HG03095 (cell line): ENCODE measurements at regions not wholly inside any gene's neighbourhood (a gene's known extent, or its start where the extent isn't known, plus 50 kb on each side); places are given as distances from the start of the nearest gene placed in this dataset.

Source experiments
- ATAC-seq: cut with Tn5 transposase; IDR thresholded peaks from one replicate; pipeline ENCODE4 v1.9.1; 2021; ENCODE audit warnings: moderate library complexity; ENCODE audit not compliant: unreplicated experiment

DNA sequence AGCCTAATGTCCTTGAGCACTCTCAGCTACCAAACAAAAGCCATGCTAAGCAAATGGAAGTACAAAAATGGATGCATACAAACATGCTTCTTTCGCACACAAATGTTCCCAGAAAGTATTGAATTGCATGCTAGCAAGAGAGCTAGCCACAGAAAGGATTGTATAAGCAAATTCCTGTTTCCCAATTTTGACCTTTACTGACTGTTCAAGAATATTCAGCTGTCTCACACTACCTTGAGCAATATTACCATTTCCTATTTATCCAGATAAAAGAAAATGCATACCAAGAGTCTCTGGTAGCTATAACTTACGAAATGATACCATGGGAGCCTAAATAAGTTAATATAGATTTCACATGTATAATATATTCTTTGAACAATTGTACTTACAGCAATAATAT lies 264.6 kb downstream of the TMEM167A start:
- ATAC-seq, result no peak

DNA sequence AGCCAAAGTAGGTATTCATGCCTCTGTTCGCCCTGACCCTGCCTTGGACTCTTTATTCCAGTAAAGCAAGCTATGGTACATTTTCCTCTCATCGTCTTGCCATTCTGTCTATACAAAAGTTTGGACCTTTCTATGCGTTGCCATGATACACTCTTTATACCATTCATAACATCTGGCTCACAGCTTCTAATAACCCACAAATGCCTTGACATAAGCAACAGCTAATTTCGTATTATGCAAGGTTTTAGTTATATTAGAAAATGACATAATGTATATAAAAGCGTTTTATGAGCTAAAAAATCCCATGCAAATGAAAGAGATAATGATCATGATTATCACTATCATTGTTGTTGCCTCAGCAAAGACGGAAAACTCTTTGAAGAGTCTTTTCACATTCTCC lies 265.7 kb downstream of the TMEM167A start:
- no peak for ATAC-seq

DNA sequence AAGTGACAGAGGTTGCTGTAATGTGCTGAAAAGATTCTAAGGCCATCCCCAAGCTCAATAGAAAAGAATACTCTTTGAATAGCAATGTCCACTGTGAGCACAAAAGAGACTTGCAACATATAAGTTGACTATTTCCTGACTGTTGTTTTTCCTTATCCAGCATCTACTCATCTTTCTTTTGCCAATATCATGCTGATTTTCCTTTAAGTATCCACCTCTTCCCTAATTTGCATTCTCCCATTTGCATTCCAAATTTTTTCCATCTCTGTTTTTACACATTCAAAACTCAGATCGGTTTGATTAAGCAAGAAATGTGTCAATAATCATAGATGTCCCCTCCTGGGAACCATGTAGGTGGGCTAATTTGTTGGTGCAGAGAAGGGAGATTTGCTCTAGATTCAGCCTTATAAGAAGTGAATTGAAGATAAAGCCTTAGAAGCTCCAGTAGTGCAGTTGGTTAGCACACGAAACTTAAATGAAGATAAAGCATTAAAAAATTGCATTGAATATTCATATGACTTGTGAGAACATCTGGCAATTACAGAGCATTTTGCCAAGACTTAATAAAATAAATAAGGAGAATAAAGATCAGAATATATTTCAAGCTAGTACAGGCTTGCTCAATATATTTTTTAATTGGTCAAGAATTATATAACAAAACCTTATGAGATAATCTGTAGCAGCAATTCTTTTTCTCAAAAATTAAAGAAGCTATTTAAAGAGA lies 267.6 kb downstream of the TMEM167A start:
- ATAC-seq, result no peak

DNA sequence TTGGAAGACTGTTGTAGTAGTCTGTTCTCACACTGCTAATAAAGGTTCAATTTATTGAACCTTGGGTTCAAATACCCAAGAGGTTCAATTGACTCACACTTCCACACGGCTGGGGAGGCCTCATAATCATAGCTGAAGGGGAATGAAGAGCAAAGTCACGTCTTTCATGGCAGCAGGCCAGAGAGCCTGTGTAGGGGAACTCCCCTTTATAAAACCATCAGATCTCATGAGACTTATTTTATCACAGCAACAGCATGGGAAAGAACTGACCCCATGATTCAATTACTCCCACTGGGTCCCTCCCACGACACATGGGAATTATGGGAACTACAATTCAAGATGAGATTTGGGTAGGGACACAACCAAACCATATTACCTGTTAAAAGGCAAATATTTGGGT lies 268.2 kb downstream of the TMEM167A start:
- no peak for ATAC-seq

GRCh38 chr5:82807021-82807420 lies 270.2 kb downstream of the TMEM167A start:
- ATAC-seq, result no peak

DNA sequence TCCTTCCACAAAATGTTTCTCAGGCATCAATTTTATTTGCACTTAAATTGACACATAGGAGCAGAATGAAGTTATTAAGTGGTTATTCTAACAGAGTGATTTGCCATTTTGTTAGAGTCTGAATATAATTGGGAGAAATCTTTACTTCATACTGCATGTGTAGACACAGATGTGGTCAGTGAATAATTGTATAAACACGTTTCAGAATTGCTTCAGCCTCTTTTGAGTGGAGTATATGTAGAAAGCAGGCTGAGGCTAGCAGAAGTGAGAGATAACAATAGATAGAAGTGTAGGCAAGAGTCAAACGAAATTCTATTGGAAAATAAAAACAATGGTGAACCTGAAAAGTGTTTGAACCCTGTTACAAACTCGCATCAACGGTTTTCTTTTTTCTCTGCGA lies 270.7 kb downstream of the TMEM167A start:
- no peak for ATAC-seq

- no peak for ATAC-seq
These were observed 273.0 kb downstream of the TMEM167A start for GRCh38 chr5:82804155-82804690.

DNA sequence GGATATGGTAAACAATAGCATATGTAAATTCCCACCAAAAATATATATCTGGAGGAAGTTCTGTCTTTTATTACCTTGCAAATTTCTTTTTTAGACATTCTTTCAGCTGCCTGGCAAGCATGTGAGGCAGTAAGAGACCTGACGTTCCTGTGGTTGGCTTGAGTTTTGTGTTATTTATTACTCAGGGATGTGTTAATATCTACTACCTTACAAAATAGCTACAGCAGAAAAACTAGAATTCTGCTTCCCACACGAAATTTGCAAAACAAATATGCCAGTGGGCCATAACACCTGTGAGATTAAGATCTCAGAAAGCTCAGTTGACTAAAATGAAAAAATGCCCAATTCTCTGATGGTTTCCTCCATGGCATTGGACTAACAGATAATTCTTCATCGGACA lies 274.2 kb downstream of the TMEM167A start:
- ATAC-seq, result no peak

- no peak for ATAC-seq
These were observed 276.4 kb downstream of the TMEM167A start for GRCh38 chr5:82800826-82801225.

- no peak for ATAC-seq
These were observed 277.7 kb downstream of the TMEM167A start for GRCh38 chr5:82799361-82800077.

GRCh38 chr5:82798676-82799075 lies 278.5 kb downstream of the TMEM167A start:
- no peak for ATAC-seq

GRCh38 chr5:82796643-82797416 lies 280.4 kb downstream of the TMEM167A start:
- no peak for ATAC-seq

DNA sequence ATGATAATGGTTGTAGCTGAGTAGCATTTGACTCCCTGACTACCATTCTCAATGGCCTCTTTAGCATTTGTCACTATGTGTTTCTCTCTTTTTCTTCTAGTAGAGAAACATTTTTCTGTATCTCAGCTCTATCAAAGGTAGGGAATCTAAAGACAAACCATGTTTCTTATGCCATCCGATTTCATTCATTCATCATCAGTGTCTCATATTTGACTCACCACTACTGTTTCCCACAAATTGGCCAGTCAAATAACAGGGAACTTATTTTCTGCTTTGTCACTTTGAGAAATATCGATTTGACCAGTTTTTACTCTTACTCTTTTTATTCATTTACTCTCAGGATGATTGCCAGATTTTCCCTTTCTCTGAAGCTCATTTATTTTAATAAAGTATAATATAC lies 282.3 kb downstream of the TMEM167A start:
- ATAC-seq, result no peak

GRCh38 chr5:82793808-82794419 lies 283.3 kb downstream of the TMEM167A start:
- no peak for ATAC-seq

DNA sequence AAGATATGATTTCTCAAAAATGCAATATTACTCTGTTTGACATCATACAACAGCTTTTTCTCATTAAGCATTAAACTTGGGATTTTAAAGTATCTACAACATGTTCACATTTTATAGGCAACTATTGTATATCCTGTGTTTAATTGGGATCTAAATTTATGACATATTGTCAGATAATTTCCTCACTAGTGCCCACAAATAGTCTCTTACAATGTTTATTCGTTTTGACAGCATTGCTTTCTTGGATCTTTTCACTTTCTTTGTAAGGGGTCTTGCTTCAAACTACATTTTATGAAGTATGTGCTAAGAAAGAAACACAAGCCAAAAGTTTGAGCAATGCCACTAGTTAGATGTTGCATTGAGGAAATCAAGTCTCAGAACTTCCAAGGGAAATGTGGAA lies 285.1 kb downstream of the TMEM167A start:
- no peak for ATAC-seq

DNA sequence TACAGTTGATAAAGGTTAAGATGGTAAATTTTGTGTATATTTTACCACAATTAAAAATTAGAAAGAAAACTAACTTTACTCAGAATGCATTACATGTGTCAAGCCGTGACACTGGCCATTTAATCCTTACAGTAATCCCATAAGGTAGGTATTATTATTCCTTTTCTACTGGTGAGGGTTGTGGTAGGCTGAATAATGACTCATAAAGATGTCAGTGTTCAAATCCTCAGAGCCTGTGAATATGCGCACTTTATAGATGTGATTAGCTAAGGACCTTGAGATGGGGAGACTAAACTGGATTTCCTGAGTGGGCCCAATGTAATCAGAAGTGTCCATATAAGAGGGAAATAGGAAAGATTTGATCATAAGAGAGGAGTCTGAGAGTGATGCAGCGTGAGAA lies 288.1 kb downstream of the TMEM167A start:
- ATAC-seq, result no peak

GRCh38 chr5:82786748-82787147 lies 290.4 kb downstream of the TMEM167A start:
- ATAC-seq, result no peak

DNA sequence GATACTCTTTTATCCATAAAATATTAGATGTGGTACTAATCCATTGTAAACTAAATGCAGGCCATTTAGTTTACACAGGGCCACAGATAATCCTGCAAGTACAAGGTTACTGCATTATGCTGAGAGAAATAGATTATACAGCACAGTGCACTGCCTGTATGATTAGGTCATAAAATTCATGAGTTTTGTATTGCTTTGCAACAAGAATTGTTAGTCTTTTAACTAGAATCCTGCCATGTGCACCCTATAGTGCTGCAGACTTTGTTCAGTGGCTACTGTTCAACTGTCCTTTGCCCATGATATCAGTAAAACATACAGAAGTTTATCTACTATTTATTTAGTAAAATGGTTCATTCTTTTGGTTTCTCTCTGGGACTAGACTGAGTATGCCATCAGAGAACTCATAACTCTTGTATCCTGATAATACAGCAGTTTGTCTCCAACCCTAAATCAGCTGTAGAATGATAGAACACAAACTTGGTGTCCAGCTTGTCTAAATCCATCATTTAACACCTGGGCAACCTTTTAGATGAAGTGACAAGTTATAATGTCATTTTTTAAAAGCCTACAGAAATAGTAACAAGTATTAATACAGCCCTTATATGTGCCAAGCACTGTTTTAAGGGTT lies 291.2 kb downstream of the TMEM167A start:
- ATAC-seq, result no peak

DNA sequence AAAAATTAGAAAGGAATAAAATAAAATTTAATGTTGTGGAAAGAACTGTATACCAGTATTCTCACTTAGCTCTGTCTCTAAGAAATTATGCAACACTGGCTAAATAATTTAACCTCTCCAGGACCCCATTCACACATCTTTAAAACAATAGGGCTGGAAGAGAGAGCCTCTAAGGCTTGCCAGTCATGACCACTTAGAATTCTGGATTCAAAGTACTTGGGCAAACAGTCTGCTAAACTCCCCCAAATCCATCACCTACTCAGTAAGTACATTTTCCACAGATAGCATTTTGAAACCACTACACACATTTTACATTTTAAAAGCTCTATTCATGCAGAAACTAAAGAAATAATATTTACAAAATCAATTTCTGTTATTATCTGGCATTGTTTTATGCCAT lies 291.7 kb downstream of the TMEM167A start:
- no peak for ATAC-seq

DNA sequence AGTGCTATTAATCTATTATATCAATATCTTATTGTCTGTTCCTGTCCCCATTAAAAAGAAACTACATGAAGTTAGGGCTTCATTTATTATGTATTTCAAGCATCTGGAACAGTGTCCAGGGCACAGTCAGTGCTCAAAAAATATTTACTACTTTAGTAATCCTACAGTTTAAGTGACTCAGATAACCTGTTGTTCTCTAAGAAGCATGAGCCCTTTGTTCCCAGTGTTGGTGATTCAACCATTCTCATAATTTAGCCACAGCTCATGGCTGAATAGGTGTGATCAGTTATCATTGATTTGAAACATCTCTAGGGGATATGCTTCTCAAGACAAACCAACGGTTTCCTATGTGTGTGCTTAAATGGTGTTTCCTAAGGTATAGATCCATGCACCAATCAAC lies 292.7 kb downstream of the TMEM167A start:
- ATAC-seq, result no peak

DNA sequence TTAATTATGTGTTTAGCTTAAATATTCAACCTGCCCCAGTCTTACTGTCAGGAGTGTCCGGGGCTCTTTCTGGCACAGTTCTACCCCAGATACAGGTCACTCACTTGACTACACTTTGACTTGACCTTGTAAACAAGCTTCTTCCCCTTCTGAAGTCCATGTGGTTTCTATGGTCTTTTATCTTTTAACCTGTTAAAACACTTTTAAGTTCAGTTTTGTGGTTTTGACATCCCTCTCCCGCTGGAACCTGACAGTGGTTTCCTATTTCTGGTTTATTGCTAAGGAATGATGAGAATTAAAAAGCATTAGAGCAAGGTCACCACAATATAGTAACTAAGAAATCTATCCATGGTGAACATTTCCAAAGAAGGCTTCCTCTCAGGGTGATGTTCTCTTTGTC lies 300.1 kb downstream of the TMEM167A start:
- no peak for ATAC-seq
